ENCODE measurements at regions not wholly inside any gene's neighbourhood (a gene's known extent, or its start where the extent isn't known, plus 50 kb on each side); places are given as distances from the start of the nearest gene placed in this dataset.

- no peak overlapping the region for H3K4me2 ChIP-seq (ENCODE audit: insufficient read depth, low read length, poor library complexity, severe bottlenecking)
- no peak overlapping the region for H2BK5ac ChIP-seq (ENCODE audit: low read length)
- H3K27me3 ChIP-seq (ENCODE audit: control insufficient read depth in 3 of 3, insufficient read depth in 3 of 3, low read depth in 1 of 3, low read length in 3 of 3) = no peaks in the 10 kb centered on the region
- DNase-seq (ENCODE audit: low spot score) = no peak
- H2BK12ac ChIP-seq (ENCODE audit: low read length) = no peak overlapping the region
- H3K79me1 ChIP-seq (ENCODE audit: low read depth, low read length) = no peaks in the 10 kb centered on the region
- H3K14ac ChIP-seq (ENCODE audit: low read length) = no peak overlapping the region
- no peak overlapping the region for H3K9ac ChIP-seq (ENCODE audit: low read depth, low read length, poor library complexity)
- no peak overlapping the region for H2BK15ac ChIP-seq (ENCODE audit: low read length)
- no peak overlapping the region for H2AK5ac ChIP-seq (ENCODE audit: low read depth, low read length)
- H4K91ac ChIP-seq (ENCODE audit: low read depth, low read length, poor library complexity) = no peak overlapping the region
- H3K4me1 ChIP-seq (ENCODE audit: control insufficient read depth in 2 of 2, insufficient read depth in 1 of 2, low read depth in 1 of 2, low read length in 2 of 2) = no peaks in the 10 kb centered on the region
- H2AFZ ChIP-seq (ENCODE audit: low read length) = no peak overlapping the region
- no peak overlapping the region for H3K27ac ChIP-seq (replicated peaks; ENCODE audit: low read length)
- H2BK120ac ChIP-seq (ENCODE audit: low read depth, low read length) = no peak overlapping the region
- H3K23ac ChIP-seq (ENCODE audit: low read depth, low read length, poor library complexity) = no peak overlapping the region
- H3K4me3 ChIP-seq (ENCODE audit: low read length in 2 of 2) = no peak overlapping the region
- H3K4ac ChIP-seq (ENCODE audit: low read length) = no peak overlapping the region
- H3K18ac ChIP-seq (ENCODE audit: low read length) = no peak overlapping the region
- H4K8ac ChIP-seq (ENCODE audit: low read depth, low read length) = no peak overlapping the region
- H3K9me3 ChIP-seq (replicated peaks in 1 of 2; ENCODE audit: control insufficient read depth in 2 of 2, insufficient read depth in 1 of 2, low read depth in 1 of 2, low read length in 2 of 2) = no peaks in the 10 kb centered on the region
- H3K36me3 ChIP-seq (replicated peaks in 1 of 2; ENCODE audit: control insufficient read depth in 2 of 2, insufficient read depth in 2 of 2, low read length in 2 of 2) = no peaks in the 10 kb centered on the region
Observed at GRCh38 chr2:198913394-198914152, 544.2 kb downstream of the SATB2 start.

GRCh38 chr2:198909525-198910267, 548.0 kb downstream of the SATB2 start:
- Histone ChIP-seq H2BK5ac (ENCODE audit: low read length) (no peak overlapping the region), H3K27ac (replicated peaks; ENCODE audit: low read length) (no peak overlapping the region), H3K4me1 (ENCODE audit: control insufficient read depth in 2 of 2, insufficient read depth in 1 of 2, low read depth in 1 of 2, low read length in 2 of 2) (no peaks in the 10 kb centered on the region), H3K9me3 (replicated peaks in 1 of 2; ENCODE audit: control insufficient read depth in 2 of 2, insufficient read depth in 1 of 2, low read depth in 1 of 2, low read length in 2 of 2) (no peaks in the 10 kb centered on the region), H2BK120ac (ENCODE audit: low read depth, low read length) (no peak overlapping the region), H2BK15ac (ENCODE audit: low read length) (no peak overlapping the region), H2AFZ (ENCODE audit: low read length) (no peak overlapping the region), H3K36me3 (replicated peaks in 1 of 2; ENCODE audit: control insufficient read depth in 2 of 2, insufficient read depth in 2 of 2, low read length in 2 of 2) (no peaks in the 10 kb centered on the region), H4K8ac (ENCODE audit: low read depth, low read length) (no peak overlapping the region), H4K91ac (ENCODE audit: low read depth, low read length, poor library complexity) (no peak overlapping the region), H3K27me3 (ENCODE audit: control insufficient read depth in 3 of 3, insufficient read depth in 3 of 3, low read depth in 1 of 3, low read length in 3 of 3) (no peaks in the 10 kb centered on the region), H3K4me2 (ENCODE audit: insufficient read depth, low read length, poor library complexity, severe bottlenecking) (no peak overlapping the region), H2BK12ac (ENCODE audit: low read length) (no peak overlapping the region), H3K23ac (ENCODE audit: low read depth, low read length, poor library complexity) (no peak overlapping the region), H3K9ac (ENCODE audit: low read depth, low read length, poor library complexity) (no peak overlapping the region), H3K4me3 (ENCODE audit: low read length in 2 of 2) (no peak overlapping the region), H3K4ac (ENCODE audit: low read length) (no peak overlapping the region), H3K79me1 (ENCODE audit: low read depth, low read length) (no peaks in the 10 kb centered on the region), H2AK5ac (ENCODE audit: low read depth, low read length) (no peak overlapping the region), H3K14ac (ENCODE audit: low read length) (no peak overlapping the region), H3K18ac (ENCODE audit: low read length) (no peak overlapping the region)
- no CpG with 5 or more reads among the region's 2 CpGs for WGBS, 2 donors (ENCODE audit: extremely low coverage in 2 of 2, insufficient read length in 2 of 2, insufficient replicate concordance in 1 of 2)
- DNase-seq (ENCODE audit: low spot score) = no peak

DNA sequence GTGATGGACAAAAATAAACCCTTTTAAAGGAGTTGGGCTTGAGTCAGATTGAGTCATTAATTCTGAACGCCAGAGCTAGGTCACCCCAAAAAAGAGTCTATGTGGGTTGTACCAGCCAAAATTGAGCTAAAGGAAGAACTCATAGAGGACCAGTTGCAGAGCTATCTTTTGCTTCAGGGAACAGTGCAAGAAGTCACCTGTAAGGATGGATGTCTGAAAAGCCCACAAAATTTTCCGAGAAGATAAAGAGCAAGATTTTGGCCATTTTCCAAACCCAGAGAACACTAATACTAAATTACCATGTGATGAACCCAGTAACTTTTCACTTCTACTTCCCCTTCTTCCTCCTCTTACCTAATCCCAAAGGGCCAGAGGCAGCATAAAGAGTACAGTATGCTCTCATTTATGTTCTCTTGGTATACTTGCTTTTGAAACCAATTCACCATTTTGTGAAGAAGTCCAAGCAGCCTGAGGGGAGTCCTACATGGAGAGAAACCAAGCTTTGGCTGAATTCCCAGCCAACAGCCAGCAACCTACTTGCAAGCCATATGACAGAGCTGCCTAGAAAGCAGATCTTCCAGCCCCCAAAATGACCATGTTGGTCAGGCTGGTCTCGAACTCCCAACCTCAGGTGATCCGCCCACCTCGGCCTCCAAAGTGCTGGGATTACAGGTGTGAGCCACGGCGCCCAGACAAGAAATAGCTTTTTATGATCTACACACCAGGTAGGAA, 551.7 kb downstream of the SATB2 start:
- Histone ChIP-seq H4K91ac (ENCODE audit: low read depth, low read length, poor library complexity) (no peak overlapping the region), H3K18ac (ENCODE audit: low read length) (no peak overlapping the region), H3K79me1 (ENCODE audit: low read depth, low read length) (no peaks in the 10 kb centered on the region), H2AK5ac (ENCODE audit: low read depth, low read length) (no peak overlapping the region), H3K4me1 (ENCODE audit: control insufficient read depth in 2 of 2, insufficient read depth in 1 of 2, low read depth in 1 of 2, low read length in 2 of 2) (no peaks in the 10 kb centered on the region), H3K27me3 (ENCODE audit: control insufficient read depth in 3 of 3, insufficient read depth in 3 of 3, low read depth in 1 of 3, low read length in 3 of 3) (no peaks in the 10 kb centered on the region), H3K23ac (ENCODE audit: low read depth, low read length, poor library complexity) (no peak overlapping the region), H3K4me3 (ENCODE audit: low read length in 2 of 2) (no peak overlapping the region), H2AFZ (ENCODE audit: low read length) (no peak overlapping the region), H2BK12ac (ENCODE audit: low read length) (no peak overlapping the region), H3K9me3 (replicated peaks in 1 of 2; ENCODE audit: control insufficient read depth in 2 of 2, insufficient read depth in 1 of 2, low read depth in 1 of 2, low read length in 2 of 2) (peaks cover 0 to 2% of the 10 kb centered on the region in 2 donors), H4K8ac (ENCODE audit: low read depth, low read length) (no peak overlapping the region), H3K14ac (ENCODE audit: low read length) (no peak overlapping the region), H3K9ac (ENCODE audit: low read depth, low read length, poor library complexity) (no peak overlapping the region), H2BK15ac (ENCODE audit: low read length) (no peak overlapping the region), H2BK120ac (ENCODE audit: low read depth, low read length) (no peak overlapping the region), H3K36me3 (replicated peaks in 1 of 2; ENCODE audit: control insufficient read depth in 2 of 2, insufficient read depth in 2 of 2, low read length in 2 of 2) (no peaks in the 10 kb centered on the region), H3K27ac (replicated peaks; ENCODE audit: low read length) (no peak overlapping the region), H3K4ac (ENCODE audit: low read length) (no peak overlapping the region), H2BK5ac (ENCODE audit: low read length) (no peak overlapping the region), H3K4me2 (ENCODE audit: insufficient read depth, low read length, poor library complexity, severe bottlenecking) (no peak overlapping the region)
- no CpG with 5 or more reads among the region's 7 CpGs for WGBS, 2 donors (ENCODE audit: extremely low coverage in 2 of 2, insufficient read length in 2 of 2, insufficient replicate concordance in 1 of 2)
- no peak for DNase-seq (ENCODE audit: low spot score)

- DNase-seq (ENCODE audit: low spot score) = no peak
- no peak overlapping the region for H3K9ac ChIP-seq (ENCODE audit: low read depth, low read length, poor library complexity)
Observed at GRCh38 chr2:198901894-198902293, 555.8 kb downstream of the SATB2 start.

More at GRCh38 chr2:198901894-198902293, 555.8 kb downstream of the SATB2 start:
- no peak overlapping the region for H3K4me2 ChIP-seq (ENCODE audit: insufficient read depth, low read length, poor library complexity, severe bottlenecking)
- H3K9me3 ChIP-seq (replicated peaks in 1 of 2; ENCODE audit: control insufficient read depth in 2 of 2, insufficient read depth in 1 of 2, low read depth in 1 of 2, low read length in 2 of 2) = peaks cover 0 to 2% of the 10 kb centered on the region in 2 donors
- no peak overlapping the region for H2AK5ac ChIP-seq (ENCODE audit: low read depth, low read length)
- H4K91ac ChIP-seq (ENCODE audit: low read depth, low read length, poor library complexity) = no peak overlapping the region
- no peak overlapping the region for H2BK5ac ChIP-seq (ENCODE audit: low read length)
- H3K23ac ChIP-seq (ENCODE audit: low read depth, low read length, poor library complexity) = no peak overlapping the region
- H3K79me1 ChIP-seq (ENCODE audit: low read depth, low read length) = no peaks in the 10 kb centered on the region
- no peak overlapping the region for H2BK15ac ChIP-seq (ENCODE audit: low read length)
- no peak overlapping the region for H3K18ac ChIP-seq (ENCODE audit: low read length)
- no peak overlapping the region for H3K4me3 ChIP-seq (ENCODE audit: low read length in 2 of 2)
- no peak overlapping the region for H3K27ac ChIP-seq (replicated peaks; ENCODE audit: low read length)
- no peak overlapping the region for H2BK120ac ChIP-seq (ENCODE audit: low read depth, low read length)
- no peaks in the 10 kb centered on the region for H3K36me3 ChIP-seq (replicated peaks in 1 of 2; ENCODE audit: control insufficient read depth in 2 of 2, insufficient read depth in 2 of 2, low read length in 2 of 2)
- no peaks in the 10 kb centered on the region for H3K27me3 ChIP-seq (ENCODE audit: control insufficient read depth in 3 of 3, insufficient read depth in 3 of 3, low read depth in 1 of 3, low read length in 3 of 3)
- peak overlapping the region; percentile 9 for H2AFZ ChIP-seq (ENCODE audit: low read length)
- no peak overlapping the region for H3K4ac ChIP-seq (ENCODE audit: low read length)
- no peak overlapping the region for H3K14ac ChIP-seq (ENCODE audit: low read length)
- H4K8ac ChIP-seq (ENCODE audit: low read depth, low read length) = no peak overlapping the region
- no peaks in the 10 kb centered on the region for H3K4me1 ChIP-seq (ENCODE audit: control insufficient read depth in 2 of 2, insufficient read depth in 1 of 2, low read depth in 1 of 2, low read length in 2 of 2)
- H2BK12ac ChIP-seq (ENCODE audit: low read length) = no peak overlapping the region
